GM18499 (cell line): ENCODE measurements at regions not wholly inside any gene's neighbourhood (a gene's known extent, or its start where the extent isn't known, plus 50 kb on each side); places are given as distances from the start of the nearest gene placed in this dataset.
"Not testable (repeated sequence)": the region's sequence is repeated elsewhere in the genome, so short reads cannot be mapped to it uniquely, and the experiment has no call there.

Experiments used
- ATAC-seq: cut with Tn5 transposase; IDR thresholded peaks from one replicate; pipeline ENCODE4 v1.9.1; 2021; ENCODE audit warnings: moderate number of reproducible peaks; ENCODE audit not compliant: insufficient read depth, unreplicated experiment

- no peak for ATAC-seq
These were observed 745.8 kb downstream of the SLC6A15 start for GRCh38 chr12:84166812-84167211.

- no peak for ATAC-seq
These were observed 746.5 kb downstream of the SLC6A15 start for GRCh38 chr12:84165998-84166571.

- no peak for ATAC-seq
These were observed 751.3 kb downstream of the SLC6A15 start for GRCh38 chr12:84161296-84161695.

GRCh38 chr12:84159260-84159659 lies 753.3 kb downstream of the SLC6A15 start:
- no peak for ATAC-seq

GRCh38 chr12:84157170-84157569 lies 755.4 kb downstream of the SLC6A15 start:
- ATAC-seq, result no peak

- ATAC-seq, result not testable (repeated sequence)
These were observed 757.3 kb downstream of the SLC6A15 start for GRCh38 chr12:84154991-84155930.

GRCh38 chr12:84154439-84154990 lies 758.1 kb downstream of the SLC6A15 start:
- not testable (repeated sequence) for ATAC-seq

GRCh38 chr12:84150201-84150600 lies 762.4 kb downstream of the SLC6A15 start:
- no peak for ATAC-seq

- no peak for ATAC-seq
These were observed 764.3 kb downstream of the SLC6A15 start for GRCh38 chr12:84148335-84148734.

GRCh38 chr12:84136862-84137367 lies 775.7 kb downstream of the SLC6A15 start:
- ATAC-seq, result no peak

- no peak for ATAC-seq
These were observed 776.9 kb downstream of the SLC6A15 start for GRCh38 chr12:84135586-84136279.

- ATAC-seq, result no peak
These were observed 777.7 kb downstream of the SLC6A15 start for GRCh38 chr12:84134797-84135366.

GRCh38 chr12:84131076-84131475 lies 781.5 kb downstream of the SLC6A15 start:
- no peak for ATAC-seq

GRCh38 chr12:84128117-84128991 lies 784.2 kb downstream of the SLC6A15 start:
- no peak for ATAC-seq

GRCh38 chr12:84124211-84124610 lies 788.4 kb downstream of the SLC6A15 start:
- no peak for ATAC-seq

- no peak for ATAC-seq
These were observed 795.4 kb downstream of the SLC6A15 start for GRCh38 chr12:84117190-84117589.

GRCh38 chr12:84113666-84114065 lies 798.9 kb downstream of the SLC6A15 start:
- ATAC-seq, result no peak

- not testable (repeated sequence) for ATAC-seq
These were observed 808.7 kb downstream of the SLC6A15 start for GRCh38 chr12:84103886-84104285.

GRCh38 chr12:84101963-84102362 lies 810.6 kb downstream of the SLC6A15 start:
- not testable (repeated sequence) for ATAC-seq
